ENCODE measurements at regions not wholly inside any gene's neighbourhood (a gene's known extent, or its start where the extent isn't known, plus 50 kb on each side); places are given as distances from the start of the nearest gene placed in this dataset.
"Not testable (repeated sequence)": the region's sequence is repeated elsewhere in the genome, so short reads cannot be mapped to it uniquely, and the experiment has no call there.

DNA sequence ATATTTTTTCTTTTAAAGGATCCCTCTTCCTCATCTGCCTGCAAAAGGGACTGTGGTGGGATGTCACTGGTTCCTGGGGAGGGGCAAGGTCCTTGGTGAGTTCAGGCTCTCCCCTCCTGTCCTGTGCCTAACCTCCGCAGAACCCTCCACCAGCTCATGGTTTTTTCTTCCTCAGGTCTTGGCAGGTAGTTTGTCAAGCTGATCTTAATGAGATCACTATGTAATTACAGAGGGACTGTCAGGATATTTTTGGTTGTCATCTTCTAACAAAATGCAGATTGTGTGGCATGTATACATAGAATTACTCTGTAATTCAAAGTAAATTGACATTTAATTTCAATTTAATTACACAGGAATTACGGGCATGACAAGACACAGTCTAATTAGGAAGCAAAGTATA lies 150.3 kb upstream of the SEMA6A start:
- no peak for DNase-seq
- intact Hi-C loops (cut with micrococcal nuclease), result no loop called here
- CTCF ChIA-PET, result no interaction called here
- H3K27me3 Mint-ChIP-seq, result no peaks in the 10 kb centered on the region
- ATAC-seq (ENCODE audit: low read depth), result no peak
- H3K4me3 Mint-ChIP-seq, result no peak overlapping the region
- H3K4me1 Mint-ChIP-seq, result no peaks in the 10 kb centered on the region
- H3K27ac Mint-ChIP-seq, result no peak overlapping the region
- POLR2A ChIA-PET, result no interaction called here
- TF ChIP-seq, protein P1, sequence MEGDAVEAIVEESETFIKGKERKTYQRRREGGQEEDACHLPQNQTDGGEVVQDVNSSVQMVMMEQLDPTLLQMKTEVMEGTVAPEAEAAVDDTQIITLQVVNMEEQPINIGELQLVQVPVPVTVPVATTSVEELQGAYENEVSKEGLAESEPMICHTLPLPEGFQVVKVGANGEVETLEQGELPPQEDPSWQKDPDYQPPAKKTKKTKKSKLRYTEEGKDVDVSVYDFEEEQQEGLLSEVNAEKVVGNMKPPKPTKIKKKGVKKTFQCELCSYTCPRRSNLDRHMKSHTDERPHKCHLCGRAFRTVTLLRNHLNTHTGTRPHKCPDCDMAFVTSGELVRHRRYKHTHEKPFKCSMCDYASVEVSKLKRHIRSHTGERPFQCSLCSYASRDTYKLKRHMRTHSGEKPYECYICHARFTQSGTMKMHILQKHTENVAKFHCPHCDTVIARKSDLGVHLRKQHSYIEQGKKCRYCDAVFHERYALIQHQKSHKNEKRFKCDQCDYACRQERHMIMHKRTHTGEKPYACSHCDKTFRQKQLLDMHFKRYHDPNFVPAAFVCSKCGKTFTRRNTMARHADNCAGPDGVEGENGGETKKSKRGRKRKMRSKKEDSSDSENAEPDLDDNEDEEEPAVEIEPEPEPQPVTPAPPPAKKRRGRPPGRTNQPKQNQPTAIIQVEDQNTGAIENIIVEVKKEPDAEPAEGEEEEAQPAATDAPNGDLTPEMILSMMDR (IDR thresholded peaks at IDR 0.05), result no peak
- H3K36me3 Mint-ChIP-seq (ENCODE audit: low read depth), result no peaks in the 10 kb centered on the region
- H3K9me3 Mint-ChIP-seq, result no peaks in the 10 kb centered on the region

DNA sequence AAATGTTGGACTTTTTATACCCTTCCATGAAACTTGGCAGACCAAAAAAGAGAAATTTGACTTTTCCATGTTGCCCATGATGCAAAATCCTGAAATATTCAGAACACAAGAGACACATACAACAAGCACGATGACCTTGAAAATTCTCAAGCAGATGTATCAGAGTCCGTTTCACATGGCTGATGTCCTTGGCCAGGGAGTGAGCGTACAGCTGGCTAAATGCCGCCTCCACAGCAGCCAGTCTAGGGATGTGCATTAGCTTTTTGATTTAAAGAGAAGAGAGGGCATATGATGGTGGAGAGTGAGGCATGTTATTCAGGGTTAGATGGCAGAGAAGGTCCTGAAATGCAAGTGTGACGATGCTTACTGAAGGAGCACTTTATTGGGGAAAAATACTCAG lies 148.0 kb upstream of the SEMA6A start:
- no peaks in the 10 kb centered on the region for H3K9me3 Mint-ChIP-seq

DNA sequence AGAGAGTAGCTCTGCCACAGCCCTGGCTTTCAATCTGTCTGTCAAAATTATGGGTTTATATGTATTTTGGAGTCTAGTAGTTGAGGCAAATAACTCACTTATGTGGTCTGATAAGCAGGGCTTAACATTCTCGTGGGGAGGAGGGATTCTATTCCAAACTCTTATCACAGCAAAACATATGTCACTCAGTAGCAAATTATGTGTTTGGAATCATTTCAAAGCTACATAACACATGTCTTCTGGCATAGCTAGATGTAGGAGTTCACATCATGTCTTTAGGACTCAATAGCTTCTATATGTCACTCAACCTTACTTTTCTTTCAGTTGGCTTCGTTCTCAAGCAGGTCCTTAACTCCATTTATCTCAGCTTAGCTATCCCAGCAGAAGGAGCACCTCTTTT lies 144.5 kb upstream of the SEMA6A start:
- H3K27ac Mint-ChIP-seq, result no peak overlapping the region
- no peak overlapping the region for H3K4me3 Mint-ChIP-seq
- H3K4me1 Mint-ChIP-seq, result no peaks in the 10 kb centered on the region
- CTCF ChIA-PET, result no interaction called here
- no peaks in the 10 kb centered on the region for H3K9me3 Mint-ChIP-seq
- no peak for ATAC-seq (ENCODE audit: low read depth)
- intact Hi-C loops (cut with micrococcal nuclease), result no loop called here
- no peaks in the 10 kb centered on the region for H3K36me3 Mint-ChIP-seq (ENCODE audit: low read depth)
- no peak for DNase-seq
- TF ChIP-seq, protein P1 (IDR thresholded peaks at IDR 0.05), result no peak
- H3K27me3 Mint-ChIP-seq, result no peaks in the 10 kb centered on the region
- POLR2A ChIA-PET, result no interaction called here

More for the DNA sequence above, 148.0 kb upstream of the SEMA6A start:
- ChIA-PET CTCF (no interaction called here), POLR2A (no interaction called here)
- H3K36me3 Mint-ChIP-seq (ENCODE audit: low read depth), result no peaks in the 10 kb centered on the region
- no peak overlapping the region for H3K4me3 Mint-ChIP-seq
- ATAC-seq (ENCODE audit: low read depth) (no peak), DNase-seq (no peak)
- intact Hi-C loops (cut with micrococcal nuclease), result no loop called here
- TF ChIP-seq, protein P1 (IDR thresholded peaks at IDR 0.05), result no peak
- H3K4me1 Mint-ChIP-seq, result no peaks in the 10 kb centered on the region
- H3K27me3 Mint-ChIP-seq, result no peaks in the 10 kb centered on the region
- H3K27ac Mint-ChIP-seq, result no peak overlapping the region

DNA sequence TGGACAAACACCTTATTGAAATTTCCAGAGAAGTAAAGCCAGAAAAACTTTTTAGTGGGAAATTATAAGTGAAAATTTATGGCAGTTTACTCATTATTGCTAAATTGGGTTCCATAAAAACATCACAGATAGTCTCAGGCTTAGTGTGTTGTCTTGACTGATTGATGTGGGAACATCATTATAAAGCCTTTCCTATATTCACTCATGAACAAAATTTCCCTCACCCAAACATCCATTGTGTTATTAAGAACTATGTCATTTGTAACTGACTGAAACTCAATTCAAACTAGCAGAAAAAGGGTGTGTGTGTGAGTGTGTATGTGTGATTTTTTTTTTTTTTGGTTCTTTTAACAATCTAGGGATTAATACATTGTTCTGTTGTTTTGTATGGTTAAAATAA lies 143.7 kb upstream of the SEMA6A start:
- Mint-ChIP-seq H3K36me3 (ENCODE audit: low read depth) (no peaks in the 10 kb centered on the region), H3K9me3 (no peaks in the 10 kb centered on the region), H3K4me3 (no peak overlapping the region), H3K27ac (no peak overlapping the region), H3K4me1 (no peaks in the 10 kb centered on the region), H3K27me3 (no peaks in the 10 kb centered on the region)
- DNase-seq (no peak), ATAC-seq (ENCODE audit: low read depth) (no peak)
- ChIA-PET CTCF (no interaction called here), POLR2A (no interaction called here)
- intact Hi-C loops (cut with micrococcal nuclease), result no loop called here
- TF ChIP-seq, protein P1 (IDR thresholded peaks at IDR 0.05), result no peak

DNA sequence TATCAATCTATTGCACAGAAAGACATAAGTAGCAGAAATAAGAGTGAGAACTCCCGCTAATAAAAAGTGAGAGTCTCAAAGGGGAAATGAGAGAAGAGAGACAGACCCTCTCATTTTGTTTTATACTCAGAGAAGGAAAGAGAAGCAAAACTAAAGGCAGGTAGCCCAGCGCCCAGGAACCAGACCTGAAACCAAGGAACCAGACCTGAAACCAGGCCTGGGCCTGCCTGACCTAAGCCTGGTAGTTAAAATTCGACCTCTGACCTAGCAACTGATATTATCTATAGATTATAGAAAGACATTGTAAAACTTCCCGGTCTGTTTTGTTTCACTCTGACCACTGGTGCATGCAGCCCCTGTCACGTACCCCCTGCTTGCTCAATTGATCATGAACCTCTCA lies 134.5 kb upstream of the SEMA6A start:
- no peak overlapping the region for H3K27ac Mint-ChIP-seq
- TF ChIP-seq, protein P1 (IDR thresholded peaks at IDR 0.05), result no peak
- H3K4me3 Mint-ChIP-seq, result no peak overlapping the region
- no peak for DNase-seq
- ChIA-PET POLR2A (no interaction called here), CTCF (no interaction called here)
- H3K36me3 Mint-ChIP-seq (ENCODE audit: low read depth), result no peaks in the 10 kb centered on the region
- no peaks in the 10 kb centered on the region for H3K27me3 Mint-ChIP-seq
- intact Hi-C loops (cut with micrococcal nuclease), result no loop called here
- H3K4me1 Mint-ChIP-seq, result peaks cover 7% of the 10 kb centered on the region
- no peaks in the 10 kb centered on the region for H3K9me3 Mint-ChIP-seq
- no peak for ATAC-seq (ENCODE audit: low read depth)

- H3K9me3 Mint-ChIP-seq; H3K4me3 Mint-ChIP-seq; H3K27me3 Mint-ChIP-seq; DNase-seq; ATAC-seq (ENCODE audit: low read depth); POLR2A ChIA-PET; intact Hi-C loops (cut with micrococcal nuclease); H3K27ac Mint-ChIP-seq; H3K36me3 Mint-ChIP-seq (ENCODE audit: low read depth); H3K4me1 Mint-ChIP-seq; CTCF ChIA-PET: not testable (repeated sequence)
Measured at GRCh38 chr5:116705121-116705519, 130.5 kb upstream of the SEMA6A start.

Data from activated B cell treated with CpG ODN at 0.5 μM for 24 hours (primary cell).